Sigmoid colon (tissue), 6 donors: ENCODE measurements at regions not wholly inside any gene's neighbourhood (a gene's known extent, or its start where the extent isn't known, plus 50 kb on each side); places are given as distances from the start of the nearest gene placed in this dataset.

Experiments used
- DNase-seq: peaks from one replicate; pipeline ENCODE4 v3.0.0-alpha.2; 2019
- H3K27ac ChIP-seq, 4 donors: fragments of 200-600 bp; sonication (generic); one replicate each; pipeline ENCODE4 v1.5.1; 2016 to 2019; ENCODE audit warnings: mild to moderate bottlenecking in 1 of 4
- H3K27me3 ChIP-seq, 3 donors: fragments of 200-600 bp; sonication (generic); one replicate each; pipeline ENCODE4 v1.5.1; 2019; ENCODE audit warnings: mild to moderate bottlenecking in 1 of 3
- H3K36me3 ChIP-seq, 4 donors: fragments of 200-600 bp; sonication (generic); one replicate each; pipeline ENCODE4 v1.5.1; 2016 to 2019
- H3K4me1 ChIP-seq, 4 donors: fragments of 200-600 bp; sonication (generic); one replicate each; pipeline ENCODE4 v1.5.1; 2017 to 2019
- H3K4me3 ChIP-seq, 4 donors: fragments of 200-600 bp; sonication (generic); one replicate each; pipeline ENCODE4 v1.5.1; 2017 to 2019; ENCODE audit warnings: mild to moderate bottlenecking in 2 of 4, moderate library complexity in 1 of 4
- H3K9me3 ChIP-seq, 4 donors: fragments of 200-600 bp in 3 of 4; sonication (generic) in 3 of 4; one replicate each; pipeline versions ENCODE4 v1.5.1 to v1.6.1; 2013 to 2019
- EP300 ChIP-seq, 4 donors: sonication (generic); formaldehyde crosslinking; IDR thresholded peaks; one replicate each; pipeline ENCODE4 v1.6.1; 2017; ENCODE audit warnings: antibody characterized with exemption in 4 of 4
- POLR2A ChIP-seq, 2 donors: fragments of 450-650 bp; IDR thresholded peaks; one replicate each; pipeline ENCODE4 v1.6.1; 2016; ENCODE audit warnings: antibody characterized with exemption in 2 of 2, mild to moderate bottlenecking in 2 of 2, moderate library complexity in 2 of 2
- POLR2AphosphoS5 ChIP-seq, 4 donors: sonication (generic); formaldehyde crosslinking; IDR thresholded peaks; one replicate each; pipeline ENCODE4 v1.6.1; 2017; ENCODE audit warnings: antibody characterized with exemption in 4 of 4
- WGBS, 2 donors: extraction: QIAGEN DNeasy Blood & Tissue Kit; methylation state at CpG; one replicate each; pipeline ENCODE4 v1.1.7; 2013; 5-methylcytosine and 5-hydroxymethylcytosine counted together
- intact Hi-C: fragments of 100-400 bp; cut with DNase I; formaldehyde crosslinking; loops from one replicate; pipeline ENCODE4 v1.15.1; 2023
- TF ChIP-seq, protein P1 (sequence below), 4 experiments: fragments of 450-650 bp in 3 of 4; fragments of 200-600 bp in 1 of 4; IDR thresholded peaks; one replicate each; pipeline ENCODE4 v1.5.1; 2016 to 2019; ENCODE audit warnings: antibody characterized with exemption in 4 of 4, mild to moderate bottlenecking in 3 of 4, moderate library complexity in 2 of 4
- donor health status: healthy with polysubstance abuse.
- donor health status: healthy.

DNA sequence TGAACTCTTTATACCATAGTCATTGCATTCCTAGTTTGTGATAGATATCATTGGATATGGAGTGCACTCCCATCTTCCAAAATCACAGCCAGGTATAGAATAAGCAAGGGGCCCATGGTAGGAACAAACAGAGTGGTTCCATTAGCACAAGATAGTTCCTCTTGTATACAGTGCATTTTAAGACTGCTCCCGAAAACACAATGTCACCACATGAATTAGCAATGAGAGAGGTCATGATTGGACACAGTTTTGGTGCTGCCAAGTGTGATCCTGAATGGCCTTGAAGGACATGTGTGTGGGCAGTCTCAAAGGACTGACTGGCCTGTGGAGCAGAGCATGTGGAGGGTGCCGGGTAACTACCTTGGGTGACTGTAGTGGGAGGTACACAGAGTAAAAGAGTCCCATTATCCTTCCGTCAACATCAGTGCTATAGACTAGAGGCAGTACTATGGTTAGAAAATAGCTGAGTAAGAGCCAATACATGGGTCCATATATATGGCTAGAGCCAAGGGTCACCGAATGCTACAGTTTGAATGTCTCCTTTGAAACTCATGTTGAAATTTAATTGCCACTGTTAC lies 549.9 kb downstream of the DSC3 start:
- no peak for DNase-seq
- Histone ChIP-seq H3K4me1 (no peaks in the 10 kb centered on the region), H3K27ac (no peak overlapping the region), H3K4me3 (no peak overlapping the region), H3K9me3 (no peaks in the 10 kb centered on the region), H3K36me3 (no peaks in the 10 kb centered on the region), H3K27me3 (no peaks in the 10 kb centered on the region)
- WGBS, 2 donors: 94 to 96% methylated on average over 4 of the region's 4 CpGs
- TF ChIP-seq, protein P1, sequence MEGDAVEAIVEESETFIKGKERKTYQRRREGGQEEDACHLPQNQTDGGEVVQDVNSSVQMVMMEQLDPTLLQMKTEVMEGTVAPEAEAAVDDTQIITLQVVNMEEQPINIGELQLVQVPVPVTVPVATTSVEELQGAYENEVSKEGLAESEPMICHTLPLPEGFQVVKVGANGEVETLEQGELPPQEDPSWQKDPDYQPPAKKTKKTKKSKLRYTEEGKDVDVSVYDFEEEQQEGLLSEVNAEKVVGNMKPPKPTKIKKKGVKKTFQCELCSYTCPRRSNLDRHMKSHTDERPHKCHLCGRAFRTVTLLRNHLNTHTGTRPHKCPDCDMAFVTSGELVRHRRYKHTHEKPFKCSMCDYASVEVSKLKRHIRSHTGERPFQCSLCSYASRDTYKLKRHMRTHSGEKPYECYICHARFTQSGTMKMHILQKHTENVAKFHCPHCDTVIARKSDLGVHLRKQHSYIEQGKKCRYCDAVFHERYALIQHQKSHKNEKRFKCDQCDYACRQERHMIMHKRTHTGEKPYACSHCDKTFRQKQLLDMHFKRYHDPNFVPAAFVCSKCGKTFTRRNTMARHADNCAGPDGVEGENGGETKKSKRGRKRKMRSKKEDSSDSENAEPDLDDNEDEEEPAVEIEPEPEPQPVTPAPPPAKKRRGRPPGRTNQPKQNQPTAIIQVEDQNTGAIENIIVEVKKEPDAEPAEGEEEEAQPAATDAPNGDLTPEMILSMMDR (IDR thresholded peaks at IDR 0.05): no peak
- TF ChIP-seq POLR2AphosphoS5 (IDR thresholded peaks at IDR 0.05) (no peak), POLR2A (IDR thresholded peaks at IDR 0.05) (no peak), EP300 (IDR thresholded peaks at IDR 0.05) (no peak)
- intact Hi-C loops: no loop called here

DNA sequence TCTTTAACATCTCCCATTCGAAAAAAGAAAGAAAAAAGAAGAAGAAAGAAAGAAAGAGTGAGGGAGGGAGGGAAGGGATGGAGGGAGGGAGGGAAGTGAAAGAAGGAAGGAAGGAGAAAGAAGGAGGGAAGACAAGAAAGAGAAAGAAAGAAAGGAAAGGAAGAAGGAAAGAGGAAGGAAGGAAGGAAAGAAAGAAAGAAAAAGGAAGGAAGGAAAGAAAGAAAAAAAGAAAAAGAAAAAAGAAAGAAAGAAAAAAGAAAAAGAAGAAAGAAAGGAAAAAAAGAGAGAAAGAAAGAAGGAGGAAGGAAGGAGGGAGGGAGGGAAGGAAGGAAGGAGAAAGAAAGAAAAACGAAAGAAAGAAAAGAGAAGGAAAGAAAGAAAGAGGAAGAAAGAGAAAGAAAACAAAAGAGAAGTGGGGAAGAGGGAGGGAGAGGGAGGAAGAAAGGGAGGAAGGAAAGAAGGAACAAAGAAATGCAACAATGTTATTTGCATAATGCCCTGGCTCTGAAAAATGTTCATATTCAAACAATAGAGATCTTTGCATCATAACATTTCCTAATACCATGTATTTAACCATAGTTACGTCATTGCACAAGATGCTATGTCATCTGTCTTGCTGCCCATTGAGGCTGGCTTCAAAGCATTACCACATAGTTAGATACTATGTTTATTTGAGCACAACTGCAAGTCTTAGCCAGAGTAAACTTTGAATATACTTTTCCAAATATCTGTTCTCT lies 550.6 kb downstream of the DSC3 start:
- intact Hi-C loops: no loop called here
- no peak for DNase-seq
- H3K4me1 ChIP-seq: no peaks in the 10 kb centered on the region
- WGBS, 2 donors: 85 to 89% methylated on average over 3 of the region's 3 CpGs
- no peaks in the 10 kb centered on the region for H3K27me3 ChIP-seq
- no peak overlapping the region for H3K4me3 ChIP-seq
- TF ChIP-seq POLR2AphosphoS5 (IDR thresholded peaks at IDR 0.05): no peak
- TF ChIP-seq POLR2A (IDR thresholded peaks at IDR 0.05): no peak
- TF ChIP-seq EP300 (IDR thresholded peaks at IDR 0.05): no peak
- TF ChIP-seq, protein P1 (IDR thresholded peaks at IDR 0.05): no peak
- H3K27ac ChIP-seq: no peak overlapping the region
- H3K36me3 ChIP-seq: no peaks in the 10 kb centered on the region
- no peaks in the 10 kb centered on the region for H3K9me3 ChIP-seq

DNA sequence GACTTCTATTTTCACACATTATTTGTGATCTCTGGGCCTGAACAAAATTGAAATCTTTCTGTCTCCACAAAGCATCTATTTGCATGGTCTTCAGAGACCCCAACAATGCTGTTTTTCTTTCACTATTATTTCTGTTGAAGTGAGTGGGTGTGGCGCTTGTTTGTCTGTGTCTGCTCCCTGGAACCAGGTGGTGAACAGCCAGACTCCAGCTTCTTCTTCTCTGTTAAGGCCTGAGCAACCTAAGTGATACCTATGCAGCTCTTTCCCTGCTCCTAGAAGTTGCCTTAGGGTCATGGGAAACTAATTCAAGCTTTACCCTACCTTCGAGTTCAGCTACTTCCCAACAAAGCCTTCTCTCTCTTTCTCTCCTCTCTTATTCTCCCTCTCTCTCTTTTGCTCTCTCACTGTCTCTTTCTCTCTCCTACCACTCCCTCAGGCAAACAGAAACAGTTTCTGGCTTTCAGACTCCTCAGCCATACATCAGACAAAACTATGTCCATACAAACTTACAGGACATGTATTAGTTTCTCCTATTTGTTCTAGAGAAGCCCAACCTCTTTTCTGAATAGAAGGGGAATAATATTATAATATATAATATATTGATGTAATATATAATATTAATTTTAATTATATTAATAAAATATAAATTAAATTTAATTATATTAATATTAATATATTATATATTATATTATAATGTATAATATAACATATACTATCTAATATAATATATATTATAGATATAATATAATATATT lies 552.5 kb downstream of the DSC3 start:
- H3K27me3 ChIP-seq: no peaks in the 10 kb centered on the region
- H3K27ac ChIP-seq: no peak overlapping the region
- H3K4me1 ChIP-seq: no peaks in the 10 kb centered on the region
- H3K36me3 ChIP-seq: no peaks in the 10 kb centered on the region
- intact Hi-C loops: no loop called here
- no peak overlapping the region for H3K4me3 ChIP-seq
- WGBS, 2 donors: 76 to 84% methylated on average over 2 of the region's 2 CpGs
- TF ChIP-seq POLR2AphosphoS5 (IDR thresholded peaks at IDR 0.05): no peak
- TF ChIP-seq POLR2A (IDR thresholded peaks at IDR 0.05): no peak
- TF ChIP-seq, protein P1 (IDR thresholded peaks at IDR 0.05): no peak
- no peak for TF ChIP-seq EP300 (IDR thresholded peaks at IDR 0.05)
- no peaks in the 10 kb centered on the region for H3K9me3 ChIP-seq
- DNase-seq: no peak

DNA sequence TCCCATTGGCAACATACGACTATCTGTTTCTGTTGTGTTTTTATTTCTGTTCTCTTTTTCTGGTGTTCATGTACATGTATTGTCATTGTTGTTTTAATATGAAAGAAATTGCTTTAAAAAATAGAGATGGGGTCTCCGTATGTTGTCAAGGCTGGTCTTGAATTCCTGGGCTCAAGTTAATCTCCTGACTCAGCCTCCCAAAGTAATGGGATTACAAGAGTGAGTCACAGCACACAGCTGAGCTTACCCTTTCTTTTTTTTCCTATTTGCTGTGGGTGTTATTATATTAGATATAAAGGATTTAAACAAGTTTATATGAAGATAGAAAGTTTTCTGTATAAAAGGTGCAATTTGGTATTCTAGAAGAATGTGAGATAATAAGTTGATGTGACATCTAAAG lies 554.6 kb downstream of the DSC3 start:
- Histone ChIP-seq H3K9me3 (no peaks in the 10 kb centered on the region), H3K4me1 (no peaks in the 10 kb centered on the region), H3K4me3 (no peak overlapping the region), H3K27me3 (no peaks in the 10 kb centered on the region), H3K27ac (no peak overlapping the region), H3K36me3 (no peaks in the 10 kb centered on the region)
- no peak for DNase-seq
- WGBS, 2 donors: 77 to 83% methylated on average over 2 of the region's 2 CpGs
- intact Hi-C loops: no loop called here
- TF ChIP-seq POLR2A (IDR thresholded peaks at IDR 0.05): no peak
- TF ChIP-seq, protein P1 (IDR thresholded peaks at IDR 0.05): no peak
- no peak for TF ChIP-seq POLR2AphosphoS5 (IDR thresholded peaks at IDR 0.05)
